Endothelial cell of umbilical vein (primary cell): ENCODE measurements at regions not wholly inside any gene's neighbourhood (a gene's known extent, or its start where the extent isn't known, plus 50 kb on each side); places are given as distances from the start of the nearest gene placed in this dataset.

Experiments
- BruUV-seq: library from RNA; stranded (reverse); fragments of 400-500 nt; replicated peaks from 2 replicates; lab custom pipeline; 2021; lab: Mats Ljungman, UMichigan
- CTCF ChIA-PET: fragments of 300-600, 350-600 bp; sonication (Branson Sonifier 250); formaldehyde crosslinking; loops from one replicate; lab custom pipeline; 2021; ENCODE audit warnings: antibody characterized with exemption, inconsistent platforms; lab: Charles Lee
- POLR2A ChIA-PET: fragments of 300-600, 350-600 bp; sonication (Branson Sonifier 250); formaldehyde crosslinking; loops from one replicate; lab custom pipeline; 2021; ENCODE audit warnings: antibody characterized with exemption, inconsistent platforms; lab: Charles Lee
- DNase-seq: peaks from one replicate; pipeline ENCODE4 v3.0.0-alpha.2; 2011; ENCODE audit warnings: low read depth, low spot score
- FAIRE-seq: peaks from 2 replicates; lab custom pipeline; 2011; peaks lifted over from hg19 to GRCh38; lab: Jason Lieb, UNC
- H2AFZ ChIP-seq: 2 replicates; pipeline ENCODE4 v1.6.0; 2012; ENCODE audit warnings: low read depth, low read length, control low read depth, inconsistent platforms
- H3K27ac ChIP-seq: 2 replicates; pipeline ENCODE4 v1.5.1; 2011; ENCODE audit warnings: low read depth, mild to moderate bottlenecking, control low read depth, low read length, moderate library complexity; ENCODE audit not compliant: insufficient read depth
- H3K27me3 ChIP-seq, 2 experiments: 2 replicates each; pipeline versions ENCODE4 v1.6.0 to v1.6.1; 2011; ENCODE audit warnings: low read length in 2 of 2, mixed read lengths in 1 of 2; ENCODE audit not compliant: control insufficient read depth in 2 of 2, insufficient read depth in 2 of 2
- H3K36me3 ChIP-seq, 2 experiments: 2 replicates in 1 of 2; 3 replicates in 1 of 2; pipeline ENCODE4 v1.5.1; 2011; ENCODE audit warnings: low read length in 2 of 2, mild to moderate bottlenecking in 1 of 2, moderate library complexity in 1 of 2; ENCODE audit not compliant: control insufficient read depth in 2 of 2, insufficient read depth in 2 of 2; ENCODE audit errors: extremely low read depth in 1 of 2
- H3K4me1 ChIP-seq: 3 replicates; pipeline ENCODE4 v1.5.1; 2011; ENCODE audit warnings: mild to moderate bottlenecking, low read length; ENCODE audit not compliant: control insufficient read depth, insufficient read depth; ENCODE audit errors: extremely low read depth
- H3K4me2 ChIP-seq: 2 replicates; pipeline ENCODE4 v1.6.1; 2011; ENCODE audit warnings: low read length, control low read depth, mixed read lengths; ENCODE audit not compliant: insufficient read depth
- H3K4me3 ChIP-seq, 3 experiments: fragments of 200-600 bp in 1 of 3; sonication (generic), shearing (Covaris generic) in 1 of 3; replicated peaks in 1 of 3; 2 replicates each; pipeline ENCODE4 v1.5.1; 2011 to 2016; ENCODE audit warnings: control low read depth in 3 of 3, low read length in 3 of 3, mild to moderate bottlenecking in 2 of 3, inconsistent platforms in 1 of 3, low read depth in 1 of 3, moderate library complexity in 1 of 3; ENCODE audit not compliant: insufficient read depth in 1 of 3
- H3K79me2 ChIP-seq: 2 replicates; pipeline ENCODE4 v1.6.0; 2012; ENCODE audit warnings: low read length, inconsistent platforms; ENCODE audit not compliant: control insufficient read depth, insufficient read depth
- H3K9ac ChIP-seq: replicated peaks from 2 replicates; pipeline ENCODE3; 2011; ENCODE audit warnings: low read length, control low read depth; ENCODE audit not compliant: insufficient read depth; ENCODE audit errors: extremely low read depth
- H3K9me1 ChIP-seq: replicated peaks from 3 replicates; pipeline ENCODE4 v1.6.0; 2011; ENCODE audit warnings: mild to moderate bottlenecking, low read length; ENCODE audit not compliant: control insufficient read depth, insufficient read depth; ENCODE audit errors: extremely low read depth
- H3K9me3 ChIP-seq: replicated peaks from 2 replicates; pipeline ENCODE4 v1.5.1; 2012; ENCODE audit warnings: low read length, inconsistent platforms; ENCODE audit not compliant: control insufficient read depth, insufficient read depth
- H4K20me1 ChIP-seq: replicated peaks from 2 replicates; pipeline ENCODE3; 2011; ENCODE audit warnings: mild to moderate bottlenecking, low read length; ENCODE audit not compliant: control insufficient read depth, insufficient read depth; ENCODE audit errors: extremely low read depth
- EZH2 ChIP-seq: IDR thresholded peaks from 2 replicates; pipeline ENCODE4 v1.6.1; 2012; ENCODE audit warnings: borderline replicate concordance, low read depth, mild to moderate bottlenecking, moderate library complexity, low read length, inconsistent platforms; ENCODE audit not compliant: severe bottlenecking
- FOS ChIP-seq: IDR thresholded peaks from 2 replicates; pipeline ENCODE4 v1.6.1; 2011; ENCODE audit warnings: mild to moderate bottlenecking, low read length, moderate library complexity, borderline replicate concordance; ENCODE audit not compliant: insufficient read depth
- GATA2 ChIP-seq: IDR thresholded peaks from 2 replicates; pipeline ENCODE4 v1.7.0; 2011; ENCODE audit warnings: low read depth, mild to moderate bottlenecking, moderate library complexity, mixed read lengths, low read length; ENCODE audit not compliant: insufficient read length, insufficient read depth
- JUN ChIP-seq: IDR thresholded peaks from 2 replicates; pipeline ENCODE4 v1.6.1; 2011; ENCODE audit warnings: borderline replicate concordance, low read depth; ENCODE audit not compliant: insufficient read length, insufficient read depth
- MYC ChIP-seq: IDR thresholded peaks from one replicate; pipeline ENCODE4 v1.6.1; 2011; ENCODE audit warnings: mild to moderate bottlenecking, low read depth, low read length
- POLR2A ChIP-seq: IDR thresholded peaks from 2 replicates; pipeline ENCODE4 v1.6.1; 2012; ENCODE audit warnings: low read depth, mild to moderate bottlenecking, control low read depth, low read length
- POLR2AphosphoS5 ChIP-seq: IDR thresholded peaks from 2 replicates; pipeline ENCODE4 v1.6.1; 2012; ENCODE audit warnings: low read depth, mild to moderate bottlenecking, control low read depth, low read length, moderate library complexity; ENCODE audit not compliant: insufficient read depth
- dilution Hi-C: fragments of 300-500 bp; cut with MboI; formaldehyde crosslinking; loops from one replicate; pipeline ENCODE4 v1.15.0; 2019; ENCODE audit warnings: low sequenced_read_pairs; ENCODE audit not compliant: extremely low pct_ligation_motif_present
- intact Hi-C: fragments of 100-400 bp; cut with micrococcal nuclease; formaldehyde crosslinking; loops from one replicate; pipeline ENCODE4 v1.10.0; 2022
- TF ChIP-seq, protein P1 (sequence below), 2 donors: IDR thresholded peaks; 1 replicate in 1 of 2; 2 replicates in 1 of 2; pipeline ENCODE4 v1.5.1; 2011; ENCODE audit warnings: low read length in 2 of 2, mild to moderate bottlenecking in 2 of 2, moderate library complexity in 2 of 2, control low read depth in 1 of 2, inconsistent platforms in 1 of 2, low read depth in 1 of 2; ENCODE audit not compliant: insufficient read depth in 1 of 2; ENCODE audit errors: extremely low read depth in 1 of 2
- TF ChIP-seq, protein P2 (sequence below): IDR thresholded peaks from 2 replicates; pipeline ENCODE4 v1.6.1; 2011; ENCODE audit not compliant: insufficient read depth, insufficient read length

DNA sequence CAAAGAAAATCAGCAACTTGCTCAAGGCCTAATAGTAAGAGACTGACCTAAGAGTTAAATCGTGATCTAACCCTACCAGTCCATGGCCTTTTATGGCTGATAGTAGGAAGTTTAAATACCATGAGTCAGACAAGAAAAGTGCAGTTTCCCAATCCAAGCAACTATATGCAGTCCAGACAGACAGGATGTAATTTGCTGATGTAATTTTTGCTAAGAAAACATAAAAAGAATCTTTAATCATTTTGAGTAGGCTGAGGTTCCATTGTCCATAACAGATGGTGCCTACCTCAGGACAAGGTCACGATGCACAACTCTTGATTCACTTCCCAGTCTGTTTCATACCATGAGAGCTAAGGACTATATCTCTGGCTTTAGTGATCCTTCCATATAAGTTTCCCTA lies 317.5 kb upstream of the GRIA3 start:
- DNase-seq (peak; percentile 81), FAIRE-seq (peak; percentile 88)
- no peaks in the 10 kb centered on the region for H3K9me3 ChIP-seq
- no peak overlapping the region for H2AFZ ChIP-seq
- no peaks in the 10 kb centered on the region for H3K79me2 ChIP-seq
- BruUV-seq = no TSS peak
- dilution Hi-C loops (no loop called here), intact Hi-C loops (no loop called here)
- H3K27me3 ChIP-seq = no peaks in the 10 kb centered on the region
- no peaks in the 10 kb centered on the region for H3K36me3 ChIP-seq
- no peak overlapping the region for H3K4me3 ChIP-seq
- H4K20me1 ChIP-seq = no peaks in the 10 kb centered on the region
- ChIA-PET POLR2A (no interaction called here), CTCF (no interaction called here)
- no peaks in the 10 kb centered on the region for H3K4me1 ChIP-seq
- no peaks in the 10 kb centered on the region for H3K9me1 ChIP-seq
- no peak for TF ChIP-seq POLR2AphosphoS5
- TF ChIP-seq JUN = peak; percentile 59
- H3K9ac ChIP-seq = no peak overlapping the region
- H3K4me2 ChIP-seq = no peak overlapping the region
- H3K27ac ChIP-seq = peak overlapping the region; percentile 38

DNA sequence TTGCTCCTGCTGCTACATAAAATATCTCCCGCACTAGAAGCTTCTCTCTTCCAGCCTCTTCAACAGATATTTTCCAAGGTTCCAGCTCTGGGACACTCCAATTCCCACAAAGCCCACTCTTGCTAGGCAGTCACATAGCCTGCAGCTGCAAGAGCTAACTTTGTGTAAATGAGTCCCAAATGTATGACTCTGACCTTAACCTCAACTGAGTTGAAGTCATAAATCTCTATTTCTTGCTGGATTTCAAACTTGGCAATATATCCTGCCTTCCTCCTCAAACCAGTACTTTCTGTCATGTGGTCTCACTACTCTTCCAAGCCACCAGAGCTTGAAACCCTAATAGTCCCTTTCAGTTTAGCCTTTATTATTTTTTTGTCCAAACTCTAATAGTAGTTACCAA lies 315.4 kb upstream of the GRIA3 start:
- TF ChIP-seq, protein P1, sequence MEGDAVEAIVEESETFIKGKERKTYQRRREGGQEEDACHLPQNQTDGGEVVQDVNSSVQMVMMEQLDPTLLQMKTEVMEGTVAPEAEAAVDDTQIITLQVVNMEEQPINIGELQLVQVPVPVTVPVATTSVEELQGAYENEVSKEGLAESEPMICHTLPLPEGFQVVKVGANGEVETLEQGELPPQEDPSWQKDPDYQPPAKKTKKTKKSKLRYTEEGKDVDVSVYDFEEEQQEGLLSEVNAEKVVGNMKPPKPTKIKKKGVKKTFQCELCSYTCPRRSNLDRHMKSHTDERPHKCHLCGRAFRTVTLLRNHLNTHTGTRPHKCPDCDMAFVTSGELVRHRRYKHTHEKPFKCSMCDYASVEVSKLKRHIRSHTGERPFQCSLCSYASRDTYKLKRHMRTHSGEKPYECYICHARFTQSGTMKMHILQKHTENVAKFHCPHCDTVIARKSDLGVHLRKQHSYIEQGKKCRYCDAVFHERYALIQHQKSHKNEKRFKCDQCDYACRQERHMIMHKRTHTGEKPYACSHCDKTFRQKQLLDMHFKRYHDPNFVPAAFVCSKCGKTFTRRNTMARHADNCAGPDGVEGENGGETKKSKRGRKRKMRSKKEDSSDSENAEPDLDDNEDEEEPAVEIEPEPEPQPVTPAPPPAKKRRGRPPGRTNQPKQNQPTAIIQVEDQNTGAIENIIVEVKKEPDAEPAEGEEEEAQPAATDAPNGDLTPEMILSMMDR (IDR thresholded peaks at IDR 0.05; ENCODE audit: extremely low read depth in 1 of 2, insufficient read depth in 1 of 2, low read depth in 1 of 2, low read length in 2 of 2) = no peak
- TF ChIP-seq POLR2AphosphoS5 = no peak
- TF ChIP-seq, protein P2, sequence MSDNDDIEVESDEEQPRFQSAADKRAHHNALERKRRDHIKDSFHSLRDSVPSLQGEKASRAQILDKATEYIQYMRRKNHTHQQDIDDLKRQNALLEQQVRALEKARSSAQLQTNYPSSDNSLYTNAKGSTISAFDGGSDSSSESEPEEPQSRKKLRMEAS = no peak
- no peak for TF ChIP-seq FOS
- no peak for TF ChIP-seq MYC
- TF ChIP-seq JUN = no peak
- no peak for TF ChIP-seq EZH2
- TF ChIP-seq POLR2A = no peak
- TF ChIP-seq GATA2 = no peak
- POLR2A ChIA-PET = no interaction called here
- dilution Hi-C loops = no loop called here
- intact Hi-C loops = no loop called here
- Histone ChIP-seq H4K20me1 (no peaks in the 10 kb centered on the region), H3K27ac (no peak overlapping the region), H3K4me2 (no peak overlapping the region), H3K79me2 (no peaks in the 10 kb centered on the region), H3K27me3 (no peaks in the 10 kb centered on the region), H3K9me1 (no peaks in the 10 kb centered on the region), H2AFZ (no peak overlapping the region), H3K36me3 (no peaks in the 10 kb centered on the region), H3K4me1 (no peaks in the 10 kb centered on the region), H3K9ac (no peak overlapping the region), H3K4me3 (no peak overlapping the region), H3K9me3 (no peaks in the 10 kb centered on the region)
- no peak for FAIRE-seq
- DNase-seq = no peak
- CTCF ChIA-PET = no interaction called here
- no TSS peak for BruUV-seq
